Neuron (in vitro differentiated cells): ENCODE measurements at regions not wholly inside any gene's neighbourhood (a gene's known extent, or its start where the extent isn't known, plus 50 kb on each side); places are given as distances from the start of the nearest gene placed in this dataset.

Experiments used
- H2AFZ ChIP-seq: one replicate; pipeline ENCODE4 v1.6.1; 2013; ENCODE audit warnings: low read depth, mild to moderate bottlenecking, inconsistent platforms, low read length, moderate library complexity
- H3K27me3 ChIP-seq: one replicate; pipeline ENCODE4 v1.6.1; 2013; ENCODE audit warnings: low read length; ENCODE audit not compliant: insufficient read depth
- H3K36me3 ChIP-seq: one replicate; pipeline ENCODE4 v1.6.1; 2013; ENCODE audit warnings: low read length; ENCODE audit not compliant: insufficient read depth
- H3K4me1 ChIP-seq: one replicate; pipeline ENCODE4 v1.6.1; 2013; ENCODE audit warnings: low read length; ENCODE audit not compliant: insufficient read depth
- H3K4me3 ChIP-seq: 2 replicates; pipeline ENCODE4 v1.5.1; 2013; ENCODE audit warnings: mild to moderate bottlenecking, low read length, moderate library complexity
- H3K9me3 ChIP-seq: one replicate; pipeline ENCODE4 v1.6.1; 2013; ENCODE audit warnings: low read length

- Histone ChIP-seq H3K4me1 (peaks cover 10% of the 10 kb centered on the region), H2AFZ (no peak overlapping the region), H3K9me3 (no peaks in the 10 kb centered on the region), H3K36me3 (no peaks in the 10 kb centered on the region), H3K27me3 (no peaks in the 10 kb centered on the region), H3K4me3 (no peak overlapping the region)
Measured at GRCh38 chr2:107063228-107063627, 177.3 kb upstream of the ST6GAL2 start.

GRCh38 chr2:107064750-107065149, 178.8 kb upstream of the ST6GAL2 start:
- Histone ChIP-seq H3K27me3 (no peaks in the 10 kb centered on the region), H2AFZ (no peak overlapping the region), H3K4me1 (peaks cover 10% of the 10 kb centered on the region), H3K4me3 (no peak overlapping the region), H3K36me3 (no peaks in the 10 kb centered on the region), H3K9me3 (no peaks in the 10 kb centered on the region)

GRCh38 chr2:107068069-107068916, 182.3 kb upstream of the ST6GAL2 start:
- no peaks in the 10 kb centered on the region for H3K4me1 ChIP-seq
- no peaks in the 10 kb centered on the region for H3K9me3 ChIP-seq
- no peak overlapping the region for H2AFZ ChIP-seq
- H3K36me3 ChIP-seq, result no peaks in the 10 kb centered on the region
- H3K4me3 ChIP-seq, result no peak overlapping the region
- H3K27me3 ChIP-seq, result no peaks in the 10 kb centered on the region

- H3K36me3 ChIP-seq, result no peaks in the 10 kb centered on the region
- no peaks in the 10 kb centered on the region for H3K27me3 ChIP-seq
- H2AFZ ChIP-seq, result no peak overlapping the region
- no peaks in the 10 kb centered on the region for H3K9me3 ChIP-seq
- no peaks in the 10 kb centered on the region for H3K4me1 ChIP-seq
- H3K4me3 ChIP-seq, result no peak overlapping the region
Measured at GRCh38 chr2:107069890-107070289, 183.9 kb upstream of the ST6GAL2 start.

- Histone ChIP-seq H3K4me1 (no peaks in the 10 kb centered on the region), H2AFZ (no peak overlapping the region), H3K27me3 (no peaks in the 10 kb centered on the region), H3K4me3 (no peak overlapping the region), H3K9me3 (no peaks in the 10 kb centered on the region), H3K36me3 (no peaks in the 10 kb centered on the region)
Measured at GRCh38 chr2:107072150-107072940, 186.4 kb upstream of the ST6GAL2 start.

GRCh38 chr2:107078584-107078983, 192.6 kb upstream of the ST6GAL2 start:
- Histone ChIP-seq H3K4me3 (no peak overlapping the region), H3K27me3 (no peaks in the 10 kb centered on the region), H2AFZ (no peak overlapping the region), H3K36me3 (no peaks in the 10 kb centered on the region), H3K4me1 (no peaks in the 10 kb centered on the region), H3K9me3 (no peaks in the 10 kb centered on the region)

GRCh38 chr2:107086497-107086896, 200.5 kb upstream of the ST6GAL2 start:
- Histone ChIP-seq H3K4me3 (no peak overlapping the region), H3K27me3 (no peaks in the 10 kb centered on the region), H3K9me3 (no peaks in the 10 kb centered on the region), H3K4me1 (no peaks in the 10 kb centered on the region), H2AFZ (no peak overlapping the region), H3K36me3 (no peaks in the 10 kb centered on the region)

GRCh38 chr2:107088156-107088555, 202.2 kb upstream of the ST6GAL2 start:
- Histone ChIP-seq H3K27me3 (no peaks in the 10 kb centered on the region), H2AFZ (no peak overlapping the region), H3K4me3 (no peak overlapping the region), H3K9me3 (no peaks in the 10 kb centered on the region), H3K36me3 (no peaks in the 10 kb centered on the region), H3K4me1 (no peaks in the 10 kb centered on the region)

- no peak overlapping the region for H3K4me3 ChIP-seq
- H3K27me3 ChIP-seq, result no peaks in the 10 kb centered on the region
- no peaks in the 10 kb centered on the region for H3K4me1 ChIP-seq
- H2AFZ ChIP-seq, result no peak overlapping the region
- H3K9me3 ChIP-seq, result no peaks in the 10 kb centered on the region
- H3K36me3 ChIP-seq, result no peaks in the 10 kb centered on the region
Measured at GRCh38 chr2:107091163-107091864, 205.3 kb upstream of the ST6GAL2 start.

GRCh38 chr2:107093426-107093957, 207.5 kb upstream of the ST6GAL2 start:
- no peaks in the 10 kb centered on the region for H3K36me3 ChIP-seq
- H3K9me3 ChIP-seq, result no peaks in the 10 kb centered on the region
- no peaks in the 10 kb centered on the region for H3K4me1 ChIP-seq
- H3K27me3 ChIP-seq, result no peaks in the 10 kb centered on the region
- no peak overlapping the region for H2AFZ ChIP-seq
- no peak overlapping the region for H3K4me3 ChIP-seq

- Histone ChIP-seq H2AFZ (no peak overlapping the region), H3K4me3 (no peak overlapping the region), H3K36me3 (no peaks in the 10 kb centered on the region), H3K9me3 (no peaks in the 10 kb centered on the region), H3K4me1 (no peaks in the 10 kb centered on the region), H3K27me3 (no peaks in the 10 kb centered on the region)
Measured at GRCh38 chr2:107094450-107094986, 208.6 kb upstream of the ST6GAL2 start.

- Histone ChIP-seq H3K4me1 (no peaks in the 10 kb centered on the region), H3K36me3 (no peaks in the 10 kb centered on the region), H3K27me3 (no peaks in the 10 kb centered on the region), H3K4me3 (no peak overlapping the region), H2AFZ (no peak overlapping the region), H3K9me3 (no peaks in the 10 kb centered on the region)
Measured at GRCh38 chr2:107102176-107102575, 216.2 kb upstream of the ST6GAL2 start.
